Activated CD4-positive, alpha-beta T cell treated with anti-CD3 and anti-CD28 coated beads for 24 hours (primary cell): ENCODE measurements at regions not wholly inside any gene's neighbourhood (a gene's known extent, or its start where the extent isn't known, plus 50 kb on each side); places are given as distances from the start of the nearest gene placed in this dataset.

Experiments used
- DNase-seq, 2 donors: peaks; one replicate each; pipeline ENCODE4 v3.0.0-alpha.2; 2020; ENCODE audit warnings: low read depth in 2 of 2

GRCh38 chr17:13931111-13931526 is 138.2 kb upstream of the COX10 start:
- no peak for DNase-seq

GRCh38 chr17:13931800-13932460 is 137.4 kb upstream of the COX10 start:
- no peak for DNase-seq

GRCh38 chr17:13933441-13934276 is 135.6 kb upstream of the COX10 start:
- no peak for DNase-seq

GRCh38 chr17:13939222-13939621 is 130.1 kb upstream of the COX10 start:
- no peak for DNase-seq

GRCh38 chr17:13940858-13941665 is 128.2 kb upstream of the COX10 start:
- DNase-seq: no peak

- DNase-seq: no peak
Observed at GRCh38 chr17:13941781-13942180, 127.5 kb upstream of the COX10 start.

- no peak for DNase-seq
Observed at GRCh38 chr17:13943909-13944308, 125.4 kb upstream of the COX10 start.

- no peak for DNase-seq
Observed at GRCh38 chr17:13947499-13947898, 121.8 kb upstream of the COX10 start.

- no peak for DNase-seq
Observed at GRCh38 chr17:13952009-13952750, 117.1 kb upstream of the COX10 start.

- DNase-seq: no peak
Observed at GRCh38 chr17:13953841-13954240, 115.5 kb upstream of the COX10 start.

- no peak for DNase-seq
Observed at GRCh38 chr17:13957636-13958035, 111.7 kb upstream of the COX10 start.

- DNase-seq: no peak
Observed at GRCh38 chr17:13958773-13959172, 110.5 kb upstream of the COX10 start.

GRCh38 chr17:13961265-13961664 is 108.0 kb upstream of the COX10 start:
- no peak for DNase-seq

- DNase-seq: no peak
Observed at GRCh38 chr17:13962716-13963240, 106.5 kb upstream of the COX10 start.

- DNase-seq: no peak
Observed at GRCh38 chr17:13967416-13967815, 101.9 kb upstream of the COX10 start.

GRCh38 chr17:13970531-13970930 is 98.8 kb upstream of the COX10 start:
- DNase-seq: no peak

GRCh38 chr17:13973960-13974651 is 95.2 kb upstream of the COX10 start:
- no peak for DNase-seq

- no peak for DNase-seq
Observed at GRCh38 chr17:13977837-13978236, 91.5 kb upstream of the COX10 start.

GRCh38 chr17:13978478-13978877 is 90.8 kb upstream of the COX10 start:
- no peak for DNase-seq

GRCh38 chr17:13981881-13982280 is 87.4 kb upstream of the COX10 start:
- DNase-seq: no peak

- no peak for DNase-seq
Observed at GRCh38 chr17:13984956-13985355, 84.3 kb upstream of the COX10 start.
